ENCODE measurements at regions not wholly inside any gene's neighbourhood (a gene's known extent, or its start where the extent isn't known, plus 50 kb on each side); places are given as distances from the start of the nearest gene placed in this dataset.
A peak's percentile ranks its signal among the peaks of the same experiment; 100 is the strongest.

DNA sequence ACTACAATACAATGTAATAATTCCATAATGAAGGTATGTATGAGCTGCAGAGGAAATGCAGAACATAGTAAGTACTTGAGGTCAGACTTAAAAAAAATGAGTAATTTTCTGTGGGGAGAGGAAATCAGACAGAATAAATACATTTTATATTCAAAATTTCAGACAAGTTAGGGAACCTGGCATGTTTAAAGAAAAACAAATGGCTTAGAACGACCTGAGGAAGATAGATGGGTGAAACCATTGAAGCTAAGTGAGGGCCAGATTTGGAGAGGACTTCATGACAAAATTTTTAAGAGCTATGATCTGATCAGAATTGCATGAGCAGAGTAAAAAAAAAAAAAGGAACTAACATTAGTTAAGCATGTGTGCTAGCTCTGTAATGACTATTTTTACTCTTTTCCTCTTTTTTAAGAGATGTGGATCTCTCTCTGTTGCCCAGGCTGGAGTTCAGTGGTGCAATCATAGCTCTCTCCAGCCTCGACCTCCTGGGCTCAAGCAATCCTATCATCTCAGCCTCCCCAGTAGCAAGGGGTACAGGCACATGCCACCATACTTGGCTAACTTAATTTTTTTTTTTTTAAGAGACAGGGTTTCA is 157.6 kb upstream of the PDE3A start:
- POLR2A ChIA-PET = no interaction called here
- intact Hi-C loops (cut with micrococcal nuclease; ENCODE audit: unreplicated experiment) = no loop called here
- no peak overlapping the region for H3K4me3 ChIP-seq (ENCODE audit: low read depth, low read length)
- H3K36me3 ChIP-seq (ENCODE audit: control insufficient read depth, insufficient read depth, low read length) = no peaks in the 10 kb centered on the region
- BruUV-seq (replicated peaks) = no TSS peak
- TF ChIP-seq, protein P1, sequence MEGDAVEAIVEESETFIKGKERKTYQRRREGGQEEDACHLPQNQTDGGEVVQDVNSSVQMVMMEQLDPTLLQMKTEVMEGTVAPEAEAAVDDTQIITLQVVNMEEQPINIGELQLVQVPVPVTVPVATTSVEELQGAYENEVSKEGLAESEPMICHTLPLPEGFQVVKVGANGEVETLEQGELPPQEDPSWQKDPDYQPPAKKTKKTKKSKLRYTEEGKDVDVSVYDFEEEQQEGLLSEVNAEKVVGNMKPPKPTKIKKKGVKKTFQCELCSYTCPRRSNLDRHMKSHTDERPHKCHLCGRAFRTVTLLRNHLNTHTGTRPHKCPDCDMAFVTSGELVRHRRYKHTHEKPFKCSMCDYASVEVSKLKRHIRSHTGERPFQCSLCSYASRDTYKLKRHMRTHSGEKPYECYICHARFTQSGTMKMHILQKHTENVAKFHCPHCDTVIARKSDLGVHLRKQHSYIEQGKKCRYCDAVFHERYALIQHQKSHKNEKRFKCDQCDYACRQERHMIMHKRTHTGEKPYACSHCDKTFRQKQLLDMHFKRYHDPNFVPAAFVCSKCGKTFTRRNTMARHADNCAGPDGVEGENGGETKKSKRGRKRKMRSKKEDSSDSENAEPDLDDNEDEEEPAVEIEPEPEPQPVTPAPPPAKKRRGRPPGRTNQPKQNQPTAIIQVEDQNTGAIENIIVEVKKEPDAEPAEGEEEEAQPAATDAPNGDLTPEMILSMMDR (IDR thresholded peaks at IDR 0.05; ENCODE audit: insufficient read depth in 1 of 2, low read depth in 1 of 2, low read length in 1 of 2, severe bottlenecking in 1 of 2, unreplicated experiment in 1 of 2) = no peak
- Mint-ChIP-seq H3K27me3 (ENCODE audit: insufficient read depth, unreplicated experiment) (no peaks in the 10 kb centered on the region), H3K27ac (ENCODE audit: unreplicated experiment) (no peak overlapping the region), H3K9me3 (ENCODE audit: unreplicated experiment) (peaks cover 2% of the 10 kb centered on the region), H3K36me3 (ENCODE audit: insufficient read depth, unreplicated experiment) (no peaks in the 10 kb centered on the region), H3K4me3 (ENCODE audit: unreplicated experiment) (no peak overlapping the region), H3K4me1 (ENCODE audit: low read depth, unreplicated experiment) (peaks cover 16% of the 10 kb centered on the region)
- CTCF ChIA-PET = no interaction called here
- H3K27me3 ChIP-seq (replicated peaks; ENCODE audit: control insufficient read depth, insufficient read depth, low read length) = no peaks in the 10 kb centered on the region
- H3K9me3 ChIP-seq = no peaks in the 10 kb centered on the region
- no peak for DNase-seq
- H3K4me1 ChIP-seq = peaks cover 5% of the 10 kb centered on the region

DNA sequence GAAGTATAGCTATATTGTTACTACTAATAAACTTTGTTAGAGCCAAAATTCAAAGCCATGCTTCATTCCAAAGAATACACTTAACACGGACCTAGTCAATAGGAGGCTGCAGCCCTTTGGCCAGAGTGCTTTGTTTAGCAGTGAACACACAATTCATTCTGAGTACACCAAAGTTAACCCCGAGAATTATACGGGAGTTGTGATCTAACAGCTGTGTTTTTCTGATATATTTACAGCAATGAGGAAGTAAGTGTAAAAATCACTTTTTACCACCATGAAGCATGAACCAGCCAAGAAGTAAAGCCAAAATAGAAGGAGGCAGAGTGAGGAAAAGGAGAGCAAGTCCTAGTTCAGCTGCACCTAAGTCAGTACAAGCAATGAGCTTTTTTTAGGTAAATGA is 156.8 kb upstream of the PDE3A start:
- Histone ChIP-seq H3K4me3 (ENCODE audit: low read depth, low read length) (no peak overlapping the region), H3K27me3 (replicated peaks; ENCODE audit: control insufficient read depth, insufficient read depth, low read length) (no peaks in the 10 kb centered on the region), H3K4me1 (peaks cover 5% of the 10 kb centered on the region), H3K9me3 (no peaks in the 10 kb centered on the region), H3K36me3 (ENCODE audit: control insufficient read depth, insufficient read depth, low read length) (no peaks in the 10 kb centered on the region)
- POLR2A ChIA-PET = no interaction called here
- H3K27ac Mint-ChIP-seq (ENCODE audit: unreplicated experiment) = no peak overlapping the region
- intact Hi-C loops (cut with micrococcal nuclease; ENCODE audit: unreplicated experiment) = no loop called here
- no peaks in the 10 kb centered on the region for H3K27me3 Mint-ChIP-seq (ENCODE audit: insufficient read depth, unreplicated experiment)
- CTCF ChIA-PET = no interaction called here
- no peak for DNase-seq
- BruUV-seq (replicated peaks) = no TSS peak
- peaks cover 16% of the 10 kb centered on the region for H3K4me1 Mint-ChIP-seq (ENCODE audit: low read depth, unreplicated experiment)
- no peak overlapping the region for H3K4me3 Mint-ChIP-seq (ENCODE audit: unreplicated experiment)
- TF ChIP-seq, protein P1 (IDR thresholded peaks at IDR 0.05; ENCODE audit: insufficient read depth in 1 of 2, low read depth in 1 of 2, low read length in 1 of 2, severe bottlenecking in 1 of 2, unreplicated experiment in 1 of 2) = no peak
- peaks cover 11% of the 10 kb centered on the region for H3K9me3 Mint-ChIP-seq (ENCODE audit: unreplicated experiment)
- H3K36me3 Mint-ChIP-seq (ENCODE audit: insufficient read depth, unreplicated experiment) = no peaks in the 10 kb centered on the region

DNA sequence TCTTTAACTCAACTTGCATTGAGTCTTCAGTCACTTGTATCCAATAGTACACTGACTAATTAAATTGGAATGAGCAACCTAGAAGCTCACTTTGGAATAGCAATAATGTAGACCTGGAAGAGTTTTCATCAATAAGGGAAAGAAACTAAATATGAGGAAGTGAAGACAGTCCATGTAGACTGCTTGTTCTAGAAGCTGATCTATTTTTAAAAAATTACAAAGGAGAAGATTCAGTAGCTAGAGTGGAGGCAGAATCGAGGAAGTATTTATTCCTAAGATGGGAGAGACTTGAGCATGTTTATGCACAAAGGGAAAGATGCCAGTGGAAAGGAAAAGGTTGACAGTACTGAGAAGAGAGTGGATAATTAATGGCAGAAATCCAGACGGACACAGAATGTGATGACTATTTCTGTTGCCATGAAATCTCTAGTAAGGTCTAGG is 156.3 kb upstream of the PDE3A start:
- peaks cover 16% of the 10 kb centered on the region for H3K4me1 Mint-ChIP-seq (ENCODE audit: low read depth, unreplicated experiment)
- CTCF ChIA-PET = no interaction called here

More for the DNA sequence above, 156.3 kb upstream of the PDE3A start:
- Histone ChIP-seq H3K36me3 (ENCODE audit: control insufficient read depth, insufficient read depth, low read length) (no peaks in the 10 kb centered on the region), H3K4me1 (peaks cover 5% of the 10 kb centered on the region), H3K27me3 (replicated peaks; ENCODE audit: control insufficient read depth, insufficient read depth, low read length) (no peaks in the 10 kb centered on the region), H3K9me3 (no peaks in the 10 kb centered on the region), H3K4me3 (ENCODE audit: low read depth, low read length) (no peak overlapping the region)
- Mint-ChIP-seq H3K9me3 (ENCODE audit: unreplicated experiment) (peaks cover 15% of the 10 kb centered on the region), H3K27ac (ENCODE audit: unreplicated experiment) (peak overlapping the region; percentile 21), H3K4me3 (ENCODE audit: unreplicated experiment) (no peak overlapping the region), H3K36me3 (ENCODE audit: insufficient read depth, unreplicated experiment) (no peaks in the 10 kb centered on the region), H3K27me3 (ENCODE audit: insufficient read depth, unreplicated experiment) (no peaks in the 10 kb centered on the region)
- DNase-seq = no peak
- TF ChIP-seq, protein P1 (IDR thresholded peaks at IDR 0.05; ENCODE audit: insufficient read depth in 1 of 2, low read depth in 1 of 2, low read length in 1 of 2, severe bottlenecking in 1 of 2, unreplicated experiment in 1 of 2) = no peak
- intact Hi-C loops (cut with micrococcal nuclease; ENCODE audit: unreplicated experiment) = no loop called here
- no TSS peak for BruUV-seq (replicated peaks)
- POLR2A ChIA-PET = no interaction called here
